Progenitor cell of endocrine pancreas (in vitro differentiated cells): ENCODE measurements at regions not wholly inside any gene's neighbourhood (a gene's known extent, or its start where the extent isn't known, plus 50 kb on each side); places are given as distances from the start of the nearest gene placed in this dataset.

Experiments used
- DNase-seq: peaks from one replicate; pipeline ENCODE4 v3.0.0; 2021; ENCODE audit warnings: low spot score; ENCODE audit not compliant: unreplicated experiment
- H3K27ac Mint-ChIP-seq: 2 replicates; pipeline ENCODE4 v1.8.0; 2021; ENCODE audit warnings: mild to moderate bottlenecking, moderate library complexity, mixed read lengths
- H3K27me3 Mint-ChIP-seq: 2 replicates; pipeline ENCODE4 v1.8.0; 2021; ENCODE audit warnings: mixed read lengths
- H3K36me3 Mint-ChIP-seq: 2 replicates; pipeline ENCODE4 v1.8.0; 2022; ENCODE audit warnings: mixed read lengths; ENCODE audit not compliant: insufficient read depth
- H3K4me1 Mint-ChIP-seq: 2 replicates; pipeline ENCODE4 v1.8.0; 2021; ENCODE audit warnings: low read depth, mixed read lengths
- H3K4me3 Mint-ChIP-seq: 2 replicates; pipeline ENCODE4 v1.8.0; 2021; ENCODE audit warnings: low read depth, mild to moderate bottlenecking, moderate library complexity, mixed read lengths
- H3K9me3 Mint-ChIP-seq: 2 replicates; pipeline ENCODE4 v1.8.0; 2021; ENCODE audit warnings: low read depth, mixed read lengths
- TF ChIP-seq, protein P1 (sequence below): fragments of 200-600 bp; sonication (generic); IDR thresholded peaks from one replicate; pipeline ENCODE4 v1.5.0; 2021; ENCODE audit warnings: antibody characterized with exemption, mild to moderate bottlenecking; ENCODE audit not compliant: unreplicated experiment

DNA sequence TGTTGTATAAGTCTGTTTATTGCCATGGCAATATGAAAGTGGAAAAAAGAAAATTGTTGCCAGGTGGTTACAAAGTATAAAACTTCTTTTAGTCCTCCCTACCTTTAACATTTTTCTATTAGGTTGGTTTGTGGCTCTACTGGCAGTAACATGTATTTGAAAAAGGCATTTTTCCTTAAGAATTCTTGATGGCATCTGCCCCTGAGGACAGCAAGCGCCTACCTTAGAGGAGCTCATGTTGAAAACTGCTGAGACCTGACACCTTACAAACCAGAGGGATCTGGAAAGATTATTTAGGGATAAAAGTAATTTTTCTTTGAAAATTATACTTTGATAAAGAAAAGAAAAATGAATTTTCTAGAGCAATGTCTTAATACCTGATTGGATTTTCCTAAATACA is 208.1 kb downstream of the CAVIN4 start:
- no peak overlapping the region for H3K4me3 Mint-ChIP-seq
- H3K27ac Mint-ChIP-seq, result no peak overlapping the region

DNA sequence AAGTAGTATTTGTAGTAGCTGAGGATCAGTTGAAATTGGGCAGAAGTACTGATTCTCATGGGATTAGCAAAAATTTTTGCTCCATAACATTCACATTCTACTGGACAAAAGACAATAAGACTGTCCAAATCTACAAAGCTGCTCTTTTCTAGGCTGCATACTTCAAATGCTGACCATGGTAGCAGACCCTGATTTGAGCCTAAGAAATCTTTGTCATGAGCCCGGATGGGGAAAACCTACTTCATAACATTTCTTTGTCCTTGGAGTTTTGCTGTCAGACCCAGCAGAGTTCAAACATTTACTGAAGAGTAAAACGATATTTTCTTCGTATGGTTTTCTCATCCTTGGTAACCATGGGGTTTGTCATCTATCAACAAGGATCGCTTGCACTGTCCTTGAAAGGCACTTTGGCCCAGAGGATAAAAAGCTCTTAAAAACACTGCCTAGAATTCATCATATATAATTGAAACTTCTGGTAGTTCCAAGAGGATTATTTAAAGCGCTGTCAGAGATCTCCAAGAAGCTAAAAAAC is 216.9 kb downstream of the CAVIN4 start:
- TF ChIP-seq, protein P1, sequence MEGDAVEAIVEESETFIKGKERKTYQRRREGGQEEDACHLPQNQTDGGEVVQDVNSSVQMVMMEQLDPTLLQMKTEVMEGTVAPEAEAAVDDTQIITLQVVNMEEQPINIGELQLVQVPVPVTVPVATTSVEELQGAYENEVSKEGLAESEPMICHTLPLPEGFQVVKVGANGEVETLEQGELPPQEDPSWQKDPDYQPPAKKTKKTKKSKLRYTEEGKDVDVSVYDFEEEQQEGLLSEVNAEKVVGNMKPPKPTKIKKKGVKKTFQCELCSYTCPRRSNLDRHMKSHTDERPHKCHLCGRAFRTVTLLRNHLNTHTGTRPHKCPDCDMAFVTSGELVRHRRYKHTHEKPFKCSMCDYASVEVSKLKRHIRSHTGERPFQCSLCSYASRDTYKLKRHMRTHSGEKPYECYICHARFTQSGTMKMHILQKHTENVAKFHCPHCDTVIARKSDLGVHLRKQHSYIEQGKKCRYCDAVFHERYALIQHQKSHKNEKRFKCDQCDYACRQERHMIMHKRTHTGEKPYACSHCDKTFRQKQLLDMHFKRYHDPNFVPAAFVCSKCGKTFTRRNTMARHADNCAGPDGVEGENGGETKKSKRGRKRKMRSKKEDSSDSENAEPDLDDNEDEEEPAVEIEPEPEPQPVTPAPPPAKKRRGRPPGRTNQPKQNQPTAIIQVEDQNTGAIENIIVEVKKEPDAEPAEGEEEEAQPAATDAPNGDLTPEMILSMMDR, result no peak
- Mint-ChIP-seq H3K27me3 (no peaks in the 10 kb centered on the region), H3K4me3 (no peak overlapping the region), H3K27ac (no peak overlapping the region), H3K36me3 (no peaks in the 10 kb centered on the region), H3K9me3 (no peaks in the 10 kb centered on the region), H3K4me1 (no peaks in the 10 kb centered on the region)
- no peak for DNase-seq

More for the DNA sequence above, 208.1 kb downstream of the CAVIN4 start:
- Mint-ChIP-seq H3K9me3 (peaks cover 4% of the 10 kb centered on the region), H3K27me3 (no peaks in the 10 kb centered on the region), H3K36me3 (no peaks in the 10 kb centered on the region), H3K4me1 (no peaks in the 10 kb centered on the region)
- DNase-seq, result no peak
- TF ChIP-seq, protein P1, result no peak

DNA sequence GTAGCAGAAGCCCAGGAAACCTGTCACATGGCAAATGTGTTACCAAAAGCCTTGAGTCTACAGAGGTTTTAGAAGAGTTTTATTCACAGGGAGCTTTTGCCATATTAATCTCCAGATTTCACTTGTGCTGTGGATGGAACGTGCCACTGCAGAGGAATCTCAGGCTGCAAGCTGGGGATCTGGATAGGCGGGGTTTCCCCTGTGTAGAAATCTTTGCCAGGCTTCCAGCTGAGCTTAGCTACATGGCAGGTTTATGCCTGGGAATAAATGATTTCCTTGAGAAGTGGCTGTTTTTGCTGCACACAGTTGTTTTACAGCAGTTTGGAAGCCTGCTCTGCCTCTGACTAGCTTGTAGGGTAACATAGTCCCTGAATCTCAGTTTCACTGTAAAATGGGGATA is 224.6 kb upstream of the PLPPR1 start:
- no peak overlapping the region for H3K27ac Mint-ChIP-seq
- H3K27me3 Mint-ChIP-seq, result no peaks in the 10 kb centered on the region
- H3K36me3 Mint-ChIP-seq, result no peaks in the 10 kb centered on the region
- H3K4me1 Mint-ChIP-seq, result no peaks in the 10 kb centered on the region
- TF ChIP-seq, protein P1, result no peak
- DNase-seq, result no peak
- H3K4me3 Mint-ChIP-seq, result no peak overlapping the region
- H3K9me3 Mint-ChIP-seq, result no peaks in the 10 kb centered on the region

DNA sequence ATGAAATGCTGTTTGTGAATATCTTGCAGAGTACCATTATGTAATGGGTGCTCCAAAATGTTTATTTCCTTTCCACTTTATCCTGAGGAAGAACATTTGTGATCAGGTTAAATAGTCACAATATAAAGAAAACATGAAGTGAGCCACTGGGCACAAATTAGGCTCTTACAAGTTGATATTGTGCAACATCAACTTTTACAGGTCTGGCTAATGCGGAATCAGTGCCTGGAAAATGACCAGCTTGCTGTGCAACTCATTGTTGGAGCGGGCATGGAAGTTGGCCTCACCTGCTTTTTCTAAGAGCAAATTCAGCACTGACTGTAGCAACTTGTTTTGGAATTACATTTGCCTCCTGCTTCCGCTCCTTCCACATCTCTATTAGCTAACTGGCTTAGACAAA is 216.9 kb upstream of the PLPPR1 start:
- Mint-ChIP-seq H3K36me3 (no peaks in the 10 kb centered on the region), H3K4me1 (no peaks in the 10 kb centered on the region), H3K27ac (no peak overlapping the region), H3K9me3 (peaks cover 7% of the 10 kb centered on the region), H3K27me3 (no peaks in the 10 kb centered on the region), H3K4me3 (no peak overlapping the region)
- no peak for DNase-seq
- TF ChIP-seq, protein P1, result no peak

DNA sequence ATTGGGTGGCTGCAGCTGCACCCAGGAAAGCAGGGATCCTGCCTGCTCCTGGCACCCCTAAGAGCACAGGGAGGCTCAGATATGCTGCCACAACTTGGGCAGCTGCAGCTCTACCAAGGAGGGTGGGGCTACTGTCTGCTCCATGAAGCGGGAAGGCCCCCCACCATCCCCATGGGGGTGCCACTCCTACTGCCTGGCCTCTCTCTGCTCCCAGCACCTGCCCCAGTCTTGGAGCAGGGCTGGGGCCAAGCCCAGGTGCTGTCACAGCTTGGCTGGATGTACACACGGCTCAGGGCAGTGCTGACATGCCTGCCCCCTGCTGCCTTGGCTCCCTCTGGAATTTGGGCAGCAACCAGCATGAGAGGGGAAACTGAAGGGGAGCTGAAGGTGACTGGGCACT is 214.7 kb upstream of the PLPPR1 start:
- Mint-ChIP-seq H3K4me1 (no peaks in the 10 kb centered on the region), H3K27ac (no peak overlapping the region), H3K9me3 (peaks cover 7% of the 10 kb centered on the region), H3K4me3 (no peak overlapping the region), H3K36me3 (no peaks in the 10 kb centered on the region), H3K27me3 (no peaks in the 10 kb centered on the region)
- TF ChIP-seq, protein P1, result no peak
- no peak for DNase-seq
